H1 (cell line): ENCODE measurements at regions not wholly inside any gene's neighbourhood (a gene's known extent, or its start where the extent isn't known, plus 50 kb on each side); places are given as distances from the start of the nearest gene placed in this dataset.

Source experiments
- EGR1 ChIP-seq: IDR thresholded peaks from 2 replicates; pipeline ENCODE4 v1.6.1; 2011; ENCODE audit warnings: low read depth, low read length, borderline replicate concordance
- KDM4A ChIP-seq: IDR thresholded peaks from one replicate; pipeline ENCODE4 v1.7.1; 2012; ENCODE audit warnings: low read depth, mild to moderate bottlenecking, moderate library complexity, low read length, inconsistent platforms; ENCODE audit not compliant: severe bottlenecking
- RAD21 ChIP-seq, 2 experiments: IDR thresholded peaks in 1 of 2; conservative IDR thresholded peaks in 1 of 2; 2 replicates each; pipeline ENCODE4 v1.6.1; 2011; ENCODE audit warnings: low read depth in 2 of 2, low read length in 2 of 2, improper control_type of control experiment in 1 of 2, inconsistent platforms in 1 of 2, mild to moderate bottlenecking in 1 of 2, moderate library complexity in 1 of 2
- RNF2 ChIP-seq: fragments of 200-900, 300-1000 bp; sonication (generic); IDR thresholded peaks from 2 replicates; pipeline ENCODE4 v1.7.1; 2016; ENCODE audit warnings: borderline replicate concordance, low read depth, mild to moderate bottlenecking, antibody characterized with exemption, low read length; ENCODE audit not compliant: poor library complexity, severe bottlenecking; ENCODE audit errors: missing control alignments
- SIRT6 ChIP-seq: IDR thresholded peaks from one replicate; pipeline ENCODE4 v1.7.1; 2012; ENCODE audit warnings: low read length, inconsistent platforms
- TAF1 ChIP-seq: IDR thresholded peaks from 2 replicates; pipeline ENCODE4 v1.6.1; 2011; ENCODE audit warnings: mild to moderate bottlenecking, low read depth, low read length

DNA sequence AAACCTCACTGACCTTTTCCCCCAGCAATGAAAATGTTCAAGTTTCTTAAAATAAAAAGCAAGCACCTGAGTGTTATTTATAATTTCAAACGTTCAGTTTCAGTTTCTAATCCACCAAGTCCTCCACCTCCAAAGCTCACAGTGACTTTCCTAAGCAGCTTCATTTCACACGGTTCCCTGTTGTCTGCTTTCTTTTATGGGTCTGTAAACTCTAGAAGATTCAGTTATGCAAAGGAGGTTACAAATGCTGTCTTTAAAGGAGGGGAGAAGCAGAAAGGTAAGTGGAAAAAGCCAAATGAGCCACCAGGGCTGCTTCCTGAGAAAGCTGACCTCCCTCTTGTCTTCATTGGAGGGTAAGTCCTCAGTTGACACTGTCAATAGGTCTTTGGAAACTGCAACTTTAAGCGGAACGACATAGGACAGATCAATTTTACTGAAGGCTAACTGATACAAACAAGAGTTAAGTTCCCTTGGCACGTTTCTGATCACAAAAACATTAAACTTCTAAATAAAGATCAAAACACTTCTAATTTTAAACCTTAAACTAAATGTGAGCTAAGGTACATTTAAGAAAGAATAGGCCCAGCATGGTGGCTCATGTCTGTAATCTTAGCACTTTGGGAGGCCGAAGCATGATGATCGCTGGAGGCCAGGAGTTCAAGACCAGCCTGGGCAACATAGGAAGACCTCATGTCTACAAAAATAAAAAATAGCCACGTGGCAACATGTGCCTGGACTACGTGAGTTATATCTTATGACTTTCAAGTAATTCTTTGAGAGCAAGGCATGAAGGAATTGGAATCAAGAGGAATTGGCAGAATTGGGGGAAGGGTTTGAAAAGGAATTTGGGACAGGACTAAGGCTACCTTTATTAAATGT is 151.9 kb upstream of the UBE2E1 start (continued):
- TF ChIP-seq RNF2 (no peak), EGR1 (no peak), RAD21 (IDR thresholded peaks at IDR 0.05 in 1 of 2, conservative IDR thresholded peaks at IDR 0.05 in 1 of 2; ENCODE audit: low read depth in 2 of 2, low read length in 2 of 2) (no peak), SIRT6 (no peak), TAF1 (no peak), KDM4A (no peak)
- TF ChIP-seq, all 59 proteins: peak for 0
